AG09309 (cell line): ENCODE measurements at regions not wholly inside any gene's neighbourhood (a gene's known extent, or its start where the extent isn't known, plus 50 kb on each side); places are given as distances from the start of the nearest gene placed in this dataset.

Source experiments
- DNase-seq: peaks from one replicate; pipeline ENCODE4 v3.0.0-alpha.2; 2010; ENCODE audit warnings: low read depth
- H3K4me3 ChIP-seq: 2 replicates; pipeline ENCODE4 v1.5.1; 2011; ENCODE audit warnings: mild to moderate bottlenecking, low read depth, low read length, moderate library complexity; ENCODE audit not compliant: control insufficient read depth
- TF ChIP-seq, protein P1 (sequence below): IDR thresholded peaks from 2 replicates; pipeline ENCODE4 v1.5.1; 2011; ENCODE audit warnings: mild to moderate bottlenecking, low read depth, low read length, inconsistent platforms; ENCODE audit not compliant: insufficient read depth, control insufficient read depth; ENCODE audit errors: missing control alignments

DNA sequence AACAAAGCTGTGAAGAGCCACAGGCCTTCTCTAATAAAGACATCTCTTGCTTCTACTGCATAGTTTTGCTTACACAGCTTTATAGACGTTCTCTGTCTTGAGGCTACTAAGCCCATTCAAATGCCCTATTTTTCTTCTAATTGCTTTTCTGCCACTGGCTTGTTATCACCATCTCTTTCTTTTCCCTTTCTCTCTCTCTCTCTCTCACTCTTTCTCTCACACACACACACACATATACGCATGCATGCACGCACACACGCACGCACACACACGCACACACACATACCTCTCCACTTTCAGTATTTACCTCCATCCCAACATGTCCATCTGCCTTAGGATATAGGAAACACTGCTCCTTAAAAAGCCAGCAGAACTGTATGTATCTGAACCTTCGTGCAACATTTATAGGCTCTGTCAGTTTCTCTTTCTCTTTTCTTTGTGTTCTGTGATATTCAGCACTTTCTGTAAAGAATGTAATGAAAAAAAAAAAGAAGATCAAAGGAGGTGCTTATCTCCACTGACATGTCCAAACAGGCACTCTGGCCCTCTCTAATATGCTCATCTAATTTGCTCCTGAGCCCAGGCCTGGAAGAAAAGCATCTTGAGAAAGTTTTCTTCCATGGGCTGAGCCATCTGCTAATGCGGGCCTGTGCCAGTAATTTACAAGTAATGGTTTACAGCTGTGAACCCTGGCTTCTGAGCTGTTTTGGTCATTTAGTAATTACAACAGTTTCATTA, 1046.7 kb upstream of the MAP3K7 start:
- no peak for DNase-seq
- H3K4me3 ChIP-seq, result no peak overlapping the region
- TF ChIP-seq, protein P1, sequence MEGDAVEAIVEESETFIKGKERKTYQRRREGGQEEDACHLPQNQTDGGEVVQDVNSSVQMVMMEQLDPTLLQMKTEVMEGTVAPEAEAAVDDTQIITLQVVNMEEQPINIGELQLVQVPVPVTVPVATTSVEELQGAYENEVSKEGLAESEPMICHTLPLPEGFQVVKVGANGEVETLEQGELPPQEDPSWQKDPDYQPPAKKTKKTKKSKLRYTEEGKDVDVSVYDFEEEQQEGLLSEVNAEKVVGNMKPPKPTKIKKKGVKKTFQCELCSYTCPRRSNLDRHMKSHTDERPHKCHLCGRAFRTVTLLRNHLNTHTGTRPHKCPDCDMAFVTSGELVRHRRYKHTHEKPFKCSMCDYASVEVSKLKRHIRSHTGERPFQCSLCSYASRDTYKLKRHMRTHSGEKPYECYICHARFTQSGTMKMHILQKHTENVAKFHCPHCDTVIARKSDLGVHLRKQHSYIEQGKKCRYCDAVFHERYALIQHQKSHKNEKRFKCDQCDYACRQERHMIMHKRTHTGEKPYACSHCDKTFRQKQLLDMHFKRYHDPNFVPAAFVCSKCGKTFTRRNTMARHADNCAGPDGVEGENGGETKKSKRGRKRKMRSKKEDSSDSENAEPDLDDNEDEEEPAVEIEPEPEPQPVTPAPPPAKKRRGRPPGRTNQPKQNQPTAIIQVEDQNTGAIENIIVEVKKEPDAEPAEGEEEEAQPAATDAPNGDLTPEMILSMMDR, result no peak

DNA sequence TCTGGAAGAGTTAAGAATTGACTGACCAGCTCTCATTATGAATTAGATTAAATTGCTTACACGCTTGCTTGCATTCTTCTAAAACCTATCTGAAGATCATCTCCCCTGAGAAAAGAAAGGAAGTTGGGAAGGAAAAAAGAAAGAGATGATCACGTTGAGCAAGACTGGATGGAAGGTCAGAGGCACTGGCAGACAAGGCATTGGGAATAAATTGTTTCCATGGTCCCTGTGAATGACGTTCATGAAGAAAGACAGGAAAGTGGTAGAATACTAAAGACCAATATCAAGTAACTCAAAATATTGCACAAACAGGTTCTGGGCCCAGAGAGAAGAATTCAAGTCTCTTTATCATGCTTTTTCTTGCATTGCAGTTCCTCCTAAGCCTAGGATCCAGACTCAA, 1045.4 kb upstream of the MAP3K7 start:
- DNase-seq, result no peak
- TF ChIP-seq, protein P1, result no peak
- H3K4me3 ChIP-seq, result no peak overlapping the region

DNA sequence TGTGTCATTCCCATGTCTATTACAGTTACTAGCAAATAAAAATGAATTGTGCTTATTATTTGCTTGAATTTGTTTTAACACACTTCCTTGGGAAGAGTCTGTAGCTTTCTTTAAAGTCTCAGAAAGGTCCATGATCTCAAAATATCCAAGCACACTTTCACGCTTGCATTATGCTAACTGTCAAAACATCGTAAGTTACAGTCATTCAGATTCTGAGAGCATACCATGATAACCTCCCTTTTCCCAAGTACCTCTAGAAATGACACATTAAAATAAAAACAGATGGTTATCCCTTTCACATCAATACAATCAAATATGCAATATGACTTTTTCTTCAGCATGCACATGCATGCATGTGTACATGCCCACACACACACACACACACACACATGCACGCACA, 1044.4 kb upstream of the MAP3K7 start:
- no peak overlapping the region for H3K4me3 ChIP-seq
- TF ChIP-seq, protein P1, result no peak
- DNase-seq, result no peak

DNA sequence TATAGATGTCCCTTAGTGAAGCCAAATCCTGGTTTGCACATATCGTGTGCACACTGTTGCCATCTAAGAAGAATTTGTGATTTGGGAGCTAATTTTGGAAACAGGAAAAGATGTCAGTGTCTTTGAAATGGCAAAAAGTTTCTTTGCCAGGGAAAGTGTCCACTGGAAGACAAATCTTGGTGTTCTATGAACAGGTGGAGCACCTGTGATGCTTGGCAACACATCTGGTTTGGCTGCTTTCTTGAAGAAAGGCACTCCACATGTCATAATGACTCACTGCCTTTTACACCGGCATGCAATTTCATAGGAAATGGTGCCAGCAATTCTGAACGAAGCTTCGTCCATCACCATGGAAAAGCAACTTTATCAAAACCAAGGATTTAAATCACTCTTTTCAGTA, 1040.0 kb upstream of the MAP3K7 start:
- no peak for DNase-seq
- no peak overlapping the region for H3K4me3 ChIP-seq
- TF ChIP-seq, protein P1, result no peak

DNA sequence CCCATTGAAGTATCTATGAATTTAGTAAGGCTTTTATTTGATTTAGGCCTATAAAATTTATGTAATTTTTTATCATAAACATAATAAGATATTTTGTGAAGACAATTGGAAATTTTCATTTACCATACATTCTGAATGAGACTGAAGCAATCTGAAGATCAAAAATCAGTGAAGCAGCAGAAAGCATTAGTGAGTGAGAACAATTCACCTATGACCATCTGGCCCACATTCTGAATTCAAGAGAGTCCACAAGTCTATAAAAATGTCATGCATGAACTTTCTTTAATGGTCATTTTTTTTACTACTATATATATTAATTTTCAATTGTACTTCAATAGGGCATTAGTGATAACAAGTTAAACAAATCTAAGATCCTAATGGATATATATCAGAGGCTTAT, 1026.6 kb upstream of the MAP3K7 start:
- DNase-seq, result no peak
- TF ChIP-seq, protein P1, result no peak
- H3K4me3 ChIP-seq, result no peak overlapping the region

DNA sequence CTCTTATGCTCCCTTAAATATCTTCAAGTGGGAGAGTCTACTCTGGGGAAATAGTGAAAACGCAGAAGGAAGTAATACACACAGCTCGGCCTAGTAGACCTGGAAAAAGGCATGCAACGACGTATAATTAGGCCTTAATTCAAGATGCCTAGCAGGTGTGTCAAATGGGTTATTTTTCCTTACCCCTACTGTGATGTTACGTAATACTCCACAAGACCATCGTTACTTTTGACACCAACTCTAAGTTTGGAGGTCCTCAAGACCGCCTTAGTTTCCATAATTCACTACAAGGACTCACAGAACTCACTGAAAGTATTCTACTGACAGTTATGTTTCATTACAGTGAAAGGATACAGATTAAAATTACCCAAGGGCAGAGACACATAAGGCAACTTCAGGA, 1024.3 kb upstream of the MAP3K7 start:
- DNase-seq, result no peak
- TF ChIP-seq, protein P1, result no peak
- no peak overlapping the region for H3K4me3 ChIP-seq
